ENCODE measurements at regions not wholly inside any gene's neighbourhood (a gene's known extent, or its start where the extent isn't known, plus 50 kb on each side); places are given as distances from the start of the nearest gene placed in this dataset.

- DNase-seq (ENCODE audit: low read depth in 2 of 3, low spot score in 2 of 3) = no peak
These were observed 111.1 kb upstream of the RIOK3 start for GRCh38 chr18:23341983-23342382.

- no peak for DNase-seq (ENCODE audit: low read depth in 2 of 3, low spot score in 2 of 3)
These were observed 110.6 kb upstream of the RIOK3 start for GRCh38 chr18:23342506-23342905.

- DNase-seq (ENCODE audit: low read depth in 2 of 3, low spot score in 2 of 3) = no peak
These were observed 102.9 kb upstream of the RIOK3 start for GRCh38 chr18:23350188-23350587.

GRCh38 chr18:23351521-23351920 lies 101.6 kb upstream of the RIOK3 start:
- peak in 1 of 3 donors; percentile 51 for DNase-seq (ENCODE audit: low read depth in 2 of 3, low spot score in 2 of 3)

GRCh38 chr18:23352042-23352441 lies 101.0 kb upstream of the RIOK3 start:
- DNase-seq (ENCODE audit: low read depth in 2 of 3, low spot score in 2 of 3) = no peak

- no peak for DNase-seq (ENCODE audit: low read depth in 2 of 3, low spot score in 2 of 3)
These were observed 99.6 kb upstream of the RIOK3 start for GRCh38 chr18:23353459-23353858.

GRCh38 chr18:23354625-23355024 lies 98.5 kb upstream of the RIOK3 start:
- DNase-seq (ENCODE audit: low read depth in 2 of 3, low spot score in 2 of 3) = no peak

GRCh38 chr18:23355206-23355605 lies 97.9 kb upstream of the RIOK3 start:
- no peak for DNase-seq (ENCODE audit: low read depth in 2 of 3, low spot score in 2 of 3)

GRCh38 chr18:23356424-23356823 lies 96.7 kb upstream of the RIOK3 start:
- no peak for DNase-seq (ENCODE audit: low read depth in 2 of 3, low spot score in 2 of 3)

- DNase-seq (ENCODE audit: low read depth in 2 of 3, low spot score in 2 of 3) = no peak
These were observed 96.0 kb upstream of the RIOK3 start for GRCh38 chr18:23356915-23357601.

- no peak for DNase-seq (ENCODE audit: low read depth in 2 of 3, low spot score in 2 of 3)
These were observed 95.0 kb upstream of the RIOK3 start for GRCh38 chr18:23357996-23358594.

- no peak for DNase-seq (ENCODE audit: low read depth in 2 of 3, low spot score in 2 of 3)
These were observed 93.7 kb upstream of the RIOK3 start for GRCh38 chr18:23359421-23359820.

- DNase-seq (ENCODE audit: low read depth in 2 of 3, low spot score in 2 of 3) = no peak
These were observed 89.1 kb upstream of the RIOK3 start for GRCh38 chr18:23363865-23364570.

GRCh38 chr18:23365602-23366001 lies 87.5 kb upstream of the RIOK3 start:
- DNase-seq (ENCODE audit: low read depth in 2 of 3, low spot score in 2 of 3) = no peak

GRCh38 chr18:23369266-23369665 lies 83.8 kb upstream of the RIOK3 start:
- DNase-seq (ENCODE audit: low read depth in 2 of 3, low spot score in 2 of 3) = no peak

GRCh38 chr18:23373570-23373969 lies 79.5 kb upstream of the RIOK3 start:
- DNase-seq (ENCODE audit: low read depth in 2 of 3, low spot score in 2 of 3) = no peak

- DNase-seq (ENCODE audit: low read depth in 2 of 3, low spot score in 2 of 3) = no peak
These were observed 75.3 kb upstream of the RIOK3 start for GRCh38 chr18:23377669-23378301.

- no peak for DNase-seq (ENCODE audit: low read depth in 2 of 3, low spot score in 2 of 3)
These were observed 74.8 kb upstream of the RIOK3 start for GRCh38 chr18:23378302-23378686.

GRCh38 chr18:23380001-23380550 lies 73.0 kb upstream of the RIOK3 start:
- DNase-seq (ENCODE audit: low read depth in 2 of 3, low spot score in 2 of 3) = no peak

- no peak for DNase-seq (ENCODE audit: low read depth in 2 of 3, low spot score in 2 of 3)
These were observed 72.3 kb upstream of the RIOK3 start for GRCh38 chr18:23380817-23381216.

GRCh38 chr18:23383494-23383893 lies 69.6 kb upstream of the RIOK3 start:
- no peak for DNase-seq (ENCODE audit: low read depth in 2 of 3, low spot score in 2 of 3)
